Ovary (tissue), 7 donors: ENCODE measurements at regions not wholly inside any gene's neighbourhood (a gene's known extent, or its start where the extent isn't known, plus 50 kb on each side); places are given as distances from the start of the nearest gene placed in this dataset.

Experiments
- DNase-seq, 5 donors: peaks; one replicate each; pipeline ENCODE4 v3.0.0-alpha.2; 2019 to 2020
- H3K27ac ChIP-seq, 2 donors: fragments of 200-600 bp; one replicate each; pipeline versions ENCODE4 v1.5.1 to v1.8.0; 2019 to 2022
- H3K27me3 ChIP-seq: fragments of 200-600 bp; one replicate; pipeline ENCODE4 v1.8.0; 2022
- H3K36me3 ChIP-seq: fragments of 200-600 bp; sonication (generic); one replicate; pipeline ENCODE4 v1.5.1; 2019
- H3K4me1 ChIP-seq: one replicate; pipeline ENCODE4 v1.8.1; 2013; ENCODE audit warnings: mild to moderate bottlenecking, moderate library complexity; ENCODE audit not compliant: insufficient read depth
- H3K4me3 ChIP-seq: fragments of 200-600 bp; sonication (generic); one replicate; pipeline ENCODE4 v1.5.1; 2017
- H3K9me3 ChIP-seq, 2 donors: fragments of 200-600 bp in 1 of 2; sonication (generic) in 1 of 2; one replicate each; pipeline versions ENCODE4 v1.5.1 to v1.8.1; 2013 to 2019; ENCODE audit warnings: mild to moderate bottlenecking in 1 of 2, moderate library complexity in 1 of 2
- CTCF ChIP-seq, 3 donors: fragments of 450-650 bp in 2 of 3; fragments of 200-600 bp in 1 of 3; IDR thresholded peaks; one replicate each; pipeline versions ENCODE4 v1.5.1 to v1.8.0; 2016 to 2022; ENCODE audit warnings: antibody characterized with exemption in 3 of 3, mild to moderate bottlenecking in 1 of 3
- EP300 ChIP-seq: sonication (generic); formaldehyde crosslinking; IDR thresholded peaks from one replicate; pipeline ENCODE4 v1.6.1; 2017; ENCODE audit warnings: antibody characterized with exemption
- POLR2A ChIP-seq: fragments of 450-650 bp; IDR thresholded peaks from one replicate; pipeline ENCODE4 v1.6.1; 2017; ENCODE audit warnings: antibody characterized with exemption, mild to moderate bottlenecking, moderate library complexity
- WGBS, 3 donors: extraction: QIAGEN DNeasy Blood & Tissue Kit in 1 of 3; methylation state at CpG; one replicate each; pipeline versions ENCODE4 v1.1.5 to v1.1.7; 2013 to 2017; 5-methylcytosine and 5-hydroxymethylcytosine counted together
- intact Hi-C, 4 donors: fragments of 100-400 bp; cut with DNase I; formaldehyde crosslinking; loops; one replicate each; pipeline versions ENCODE4 v1.11.0 to v1.15.1; 2022 to 2023
- donor health status: DM: no; HTN: no; CAD: no; lungs with moderate emphysema.
- donor health status: DM: no; HTN: no; CAD: no.
- donor health status: Bipolar disorder and iron deficiency.
- donor health status: DM: no; HTN: no; CAD: no.
- donor health status: DM: yes; HTN: yes; CAD: no.

- H3K27me3 ChIP-seq = no peaks in the 10 kb centered on the region
- TF ChIP-seq EP300 = no peak
- no peak for TF ChIP-seq CTCF (IDR thresholded peaks at IDR 0.05)
- no peak for TF ChIP-seq POLR2A
- no peaks in the 10 kb centered on the region for H3K9me3 ChIP-seq
- 70 to 82% (median 77%) methylated on average over 2 of the region's 2 CpGs for WGBS, 3 donors
- intact Hi-C loops = no loop called here
- H3K4me3 ChIP-seq = no peak overlapping the region
- no peak for DNase-seq
- no peaks in the 10 kb centered on the region for H3K36me3 ChIP-seq
- no peaks in the 10 kb centered on the region for H3K4me1 ChIP-seq
- H3K27ac ChIP-seq = no peak overlapping the region
Measured at GRCh38 chr20:16951876-16952275, 203.7 kb downstream of the OTOR start.

DNA sequence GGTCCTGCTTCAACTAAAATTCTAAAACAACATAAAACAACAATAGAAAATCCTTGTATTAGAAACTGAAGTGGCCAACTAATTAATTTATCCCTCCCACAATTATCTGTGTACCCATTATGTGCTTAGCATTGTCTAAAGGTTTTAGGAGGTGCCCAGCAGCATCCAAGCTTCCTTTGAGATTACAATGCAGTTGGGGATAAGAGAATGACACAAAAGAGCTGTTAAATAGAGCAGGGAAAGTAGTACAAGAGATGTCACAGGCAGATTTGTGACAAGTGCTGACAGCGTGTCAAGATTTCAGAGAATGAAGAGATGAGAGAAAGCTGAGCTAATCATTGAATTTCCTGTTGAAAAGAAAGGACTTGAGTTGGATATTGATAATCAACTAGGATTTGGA, 204.8 kb downstream of the OTOR start:
- TF ChIP-seq CTCF (IDR thresholded peaks at IDR 0.05) (no peak), EP300 (no peak), POLR2A (no peak)
- Histone ChIP-seq H3K36me3 (no peaks in the 10 kb centered on the region), H3K4me3 (no peak overlapping the region), H3K4me1 (no peaks in the 10 kb centered on the region), H3K9me3 (no peaks in the 10 kb centered on the region), H3K27ac (no peak overlapping the region), H3K27me3 (no peaks in the 10 kb centered on the region)
- intact Hi-C loops = no loop called here
- WGBS, 3 donors = 80 to 84% (median 82%) methylated on average over 1 of the region's 1 CpG
- DNase-seq = no peak

DNA sequence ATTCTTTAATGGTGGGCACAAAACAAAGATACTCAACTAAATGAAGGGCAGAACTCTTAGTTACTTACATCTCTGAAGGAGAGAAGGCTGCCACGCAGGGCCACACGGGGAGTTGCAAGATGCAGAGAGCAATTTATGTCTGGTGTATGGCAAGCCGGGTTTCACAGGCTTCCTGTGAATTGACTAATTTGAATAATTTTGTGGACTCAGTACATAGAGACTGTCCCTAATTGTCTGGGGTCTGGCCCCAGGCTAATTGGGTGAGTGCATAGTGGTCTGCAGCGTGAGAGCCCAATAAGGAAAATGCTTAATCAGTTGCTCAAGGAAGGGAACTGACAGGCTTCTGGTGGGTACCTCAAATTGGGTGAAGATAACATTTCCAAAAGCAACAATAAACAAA, 205.7 kb downstream of the OTOR start:
- TF ChIP-seq POLR2A = no peak
- no peak for TF ChIP-seq CTCF (IDR thresholded peaks at IDR 0.05)
- no peak for TF ChIP-seq EP300
- no peak for DNase-seq
- Histone ChIP-seq H3K4me3 (no peak overlapping the region), H3K9me3 (no peaks in the 10 kb centered on the region), H3K27me3 (no peaks in the 10 kb centered on the region), H3K36me3 (no peaks in the 10 kb centered on the region), H3K27ac (no peak overlapping the region), H3K4me1 (no peaks in the 10 kb centered on the region)
- intact Hi-C loops = no loop called here
- 65 to 87% (median 85%) methylated on average over 4 of the region's 4 CpGs for WGBS, 3 donors

- Histone ChIP-seq H3K4me3 (no peak overlapping the region), H3K36me3 (no peaks in the 10 kb centered on the region), H3K27me3 (no peaks in the 10 kb centered on the region), H3K4me1 (no peaks in the 10 kb centered on the region), H3K9me3 (no peaks in the 10 kb centered on the region), H3K27ac (no peak overlapping the region)
- WGBS, 3 donors = 50 to 68% (median 60%) methylated on average over 3 of the region's 3 CpGs
- TF ChIP-seq EP300 (no peak), CTCF (IDR thresholded peaks at IDR 0.05) (no peak), POLR2A (no peak)
- DNase-seq = no peak
- intact Hi-C loops = no loop called here
Measured at GRCh38 chr20:16955462-16955861, 207.3 kb downstream of the OTOR start.

GRCh38 chr20:16955971-16956370, 207.8 kb downstream of the OTOR start:
- no peak for TF ChIP-seq POLR2A
- no peak for TF ChIP-seq EP300
- TF ChIP-seq CTCF (IDR thresholded peaks at IDR 0.05) = no peak
- intact Hi-C loops = no loop called here

More at GRCh38 chr20:16955971-16956370, 207.8 kb downstream of the OTOR start:
- no peaks in the 10 kb centered on the region for H3K4me1 ChIP-seq
- H3K4me3 ChIP-seq = no peak overlapping the region
- H3K36me3 ChIP-seq = no peaks in the 10 kb centered on the region
- no peaks in the 10 kb centered on the region for H3K27me3 ChIP-seq
- DNase-seq = no peak
- no peaks in the 10 kb centered on the region for H3K9me3 ChIP-seq
- WGBS, 3 donors = 56 to 65% (median 57%) methylated on average over 3 of the region's 3 CpGs
- no peak overlapping the region for H3K27ac ChIP-seq
